Superior temporal gyrus (tissue), 1 donor: ENCODE measurements at regions not wholly inside any gene's neighbourhood (a gene's known extent, or its start where the extent isn't known, plus 50 kb on each side); places are given as distances from the start of the nearest gene placed in this dataset.

Source experiments
- DNase-seq: peaks from one replicate; pipeline ENCODE4 v3.0.0-alpha.2; 2016; ENCODE audit errors: extremely low spot score

DNA sequence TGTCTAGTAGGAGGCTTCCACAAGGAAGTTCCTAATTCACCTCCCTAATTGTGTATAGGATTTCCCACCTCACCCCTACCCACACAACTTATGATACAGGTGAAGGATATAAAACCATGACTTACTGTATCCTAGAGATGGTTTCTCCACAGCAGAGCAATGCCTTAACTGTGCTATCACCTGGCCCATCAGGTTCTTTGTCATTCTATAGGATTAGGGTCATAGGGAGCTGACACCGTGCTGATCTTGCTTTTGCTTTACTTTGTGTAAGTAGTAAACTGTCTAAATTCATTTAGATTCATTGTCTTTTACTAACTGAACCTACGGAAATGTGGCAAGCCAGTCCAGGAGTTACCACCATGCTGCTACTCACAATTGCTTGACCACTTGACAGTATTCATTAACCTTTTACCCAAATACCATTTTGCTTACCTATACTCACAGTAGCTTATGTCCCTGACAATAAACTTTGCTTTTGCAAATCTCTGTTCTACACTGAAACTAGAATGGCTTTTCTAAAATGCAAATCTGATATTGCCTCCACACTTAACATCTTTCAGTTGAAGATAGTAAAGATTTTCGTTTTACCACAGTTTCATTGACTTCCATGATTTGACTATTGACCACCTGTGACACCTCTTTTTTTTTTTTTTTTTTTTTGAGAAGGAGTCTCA lies 147.6 kb downstream of the IFI44 start:
- no peak for DNase-seq

DNA sequence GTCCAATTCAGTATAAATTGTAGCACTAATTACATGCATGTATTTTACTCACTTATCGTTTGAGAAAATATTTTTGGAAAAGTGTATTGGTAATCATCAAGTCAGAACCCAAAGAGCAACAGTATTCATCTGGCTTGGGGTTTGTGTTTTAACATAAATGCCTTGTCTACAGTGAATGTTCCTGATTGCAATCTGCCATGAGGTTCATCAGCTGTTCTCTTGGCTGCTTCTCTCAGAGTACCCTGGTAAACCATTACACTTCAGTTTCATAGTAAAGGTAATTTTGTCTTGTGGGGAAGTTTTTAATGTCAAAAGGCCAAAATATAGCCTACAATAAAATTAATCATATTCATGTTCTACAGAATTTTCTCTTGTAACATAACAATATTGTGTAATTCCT lies 150.3 kb downstream of the IFI44 start:
- DNase-seq, result no peak

DNA sequence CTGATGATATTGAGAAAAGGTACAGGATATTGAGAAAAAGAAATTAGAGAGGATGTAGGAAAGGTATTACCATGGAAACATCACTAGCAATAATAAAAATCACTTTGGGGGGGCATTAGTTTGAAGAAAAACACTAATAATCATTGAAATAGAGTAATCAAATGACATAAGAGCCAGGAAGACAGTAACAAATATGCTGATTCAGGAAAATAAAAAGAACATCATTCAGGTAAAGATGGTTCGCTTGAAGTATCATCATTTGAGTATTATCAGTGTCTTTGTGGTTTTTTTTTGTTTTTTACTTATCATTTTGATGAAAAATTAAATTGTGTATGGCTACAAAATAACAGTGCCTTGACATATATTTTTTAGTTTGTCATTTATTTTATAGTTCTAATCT lies 164.5 kb downstream of the IFI44 start:
- DNase-seq, result no peak

DNA sequence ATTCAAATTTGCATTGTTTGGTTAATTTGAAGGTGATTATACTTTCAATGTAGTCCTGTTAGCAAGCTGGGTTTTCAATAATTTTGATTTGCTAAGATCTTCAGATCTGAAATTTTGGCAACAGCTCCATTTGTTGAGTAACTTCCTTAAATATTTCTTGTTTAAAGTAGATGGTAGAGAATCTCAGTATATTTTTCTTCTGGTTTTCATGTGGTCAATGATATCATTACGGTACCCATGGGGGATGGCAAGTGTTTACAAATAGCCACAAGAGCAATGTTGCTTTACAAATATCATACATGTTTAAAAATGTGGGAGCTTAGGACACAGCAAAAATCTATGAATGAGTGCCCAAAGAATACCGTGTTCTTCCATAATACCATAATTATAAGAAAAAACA lies 175.9 kb downstream of the IFI44 start:
- DNase-seq, result no peak

DNA sequence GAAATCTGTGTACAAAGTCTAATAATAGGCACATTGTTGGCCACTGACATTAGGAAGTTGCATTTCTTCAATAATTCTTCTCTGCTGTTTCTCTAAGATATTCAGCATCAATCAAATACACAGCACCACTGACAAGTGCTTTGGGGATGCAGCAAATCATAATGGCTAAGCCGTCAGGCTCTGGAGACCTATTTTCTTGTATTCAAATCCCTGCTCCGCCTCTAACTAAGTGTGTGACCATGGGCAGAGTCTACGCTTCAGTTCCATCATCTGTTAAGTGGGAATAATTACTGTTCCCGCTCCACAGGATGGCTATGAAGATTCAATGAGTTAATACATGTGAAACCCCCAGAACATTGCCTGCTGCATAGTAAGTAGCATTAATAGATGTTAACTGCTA lies 176.9 kb downstream of the ADGRL4 start:
- DNase-seq, result no peak

DNA sequence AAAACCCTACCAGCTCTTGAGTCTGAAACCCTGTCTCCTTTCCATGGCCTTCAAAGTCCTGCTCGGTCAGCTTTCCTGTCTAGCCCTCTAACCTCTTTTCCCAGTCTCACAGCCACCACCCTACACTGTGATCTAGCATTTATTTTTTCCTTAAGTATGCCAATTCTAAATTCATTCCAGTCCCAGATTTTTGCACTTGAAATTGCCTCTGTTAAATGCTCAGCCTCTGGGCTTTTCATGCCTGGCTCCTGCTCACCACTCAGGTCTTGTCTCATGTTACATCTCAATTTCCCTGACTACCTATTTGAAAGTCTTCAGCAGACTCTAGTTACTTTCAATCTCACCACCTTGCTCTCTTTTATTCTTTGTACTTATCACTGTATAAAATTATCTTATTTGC lies 176.2 kb downstream of the ADGRL4 start:
- no peak for DNase-seq

DNA sequence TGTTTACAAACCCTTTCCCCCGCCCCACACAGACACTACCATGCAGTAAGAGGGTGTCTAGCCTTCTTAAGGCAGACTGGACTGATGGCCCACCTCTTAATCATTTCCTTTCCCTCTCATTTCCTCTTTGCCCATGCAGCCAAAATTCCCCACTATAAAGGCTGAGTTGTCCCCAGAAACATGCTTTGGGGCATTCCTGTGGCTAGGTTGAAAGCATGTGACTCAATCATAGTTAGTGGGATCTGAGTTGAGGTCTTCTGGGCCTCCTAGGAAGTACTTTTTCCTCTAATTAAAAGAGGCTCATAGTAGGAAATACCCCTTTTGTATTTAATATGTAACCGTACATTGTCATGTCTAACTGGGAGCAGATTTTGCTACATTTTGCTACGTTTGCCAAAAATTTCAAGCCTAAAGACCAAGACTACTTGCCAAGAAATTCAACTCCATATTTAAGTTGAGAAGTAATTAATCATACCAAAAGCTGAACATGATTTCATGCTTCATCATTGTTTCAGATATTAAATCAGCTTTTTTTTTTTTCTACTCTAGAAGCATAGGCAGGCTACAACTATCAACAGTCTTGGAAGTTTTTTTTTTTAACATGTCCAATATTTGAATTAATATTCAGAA lies 174.7 kb downstream of the ADGRL4 start:
- no peak for DNase-seq

DNA sequence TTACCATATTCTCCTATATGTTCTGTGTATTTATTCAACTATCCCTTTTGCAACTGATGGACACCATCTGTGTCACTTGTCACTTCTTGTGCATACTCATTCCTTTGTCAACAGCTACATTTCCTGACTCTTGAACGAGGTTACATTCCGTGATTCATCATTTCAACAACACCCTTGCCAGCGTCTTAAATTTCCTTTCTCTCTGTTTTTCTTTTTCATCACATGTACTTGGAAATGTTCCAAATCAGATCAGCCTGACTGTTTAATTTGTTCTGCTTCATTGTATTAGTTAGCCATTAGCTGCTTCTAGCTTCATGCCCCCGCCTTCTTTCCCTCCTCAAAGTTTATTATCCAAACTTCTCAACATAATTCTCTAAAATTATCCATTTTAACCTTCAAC lies 173.0 kb downstream of the ADGRL4 start:
- no peak for DNase-seq

DNA sequence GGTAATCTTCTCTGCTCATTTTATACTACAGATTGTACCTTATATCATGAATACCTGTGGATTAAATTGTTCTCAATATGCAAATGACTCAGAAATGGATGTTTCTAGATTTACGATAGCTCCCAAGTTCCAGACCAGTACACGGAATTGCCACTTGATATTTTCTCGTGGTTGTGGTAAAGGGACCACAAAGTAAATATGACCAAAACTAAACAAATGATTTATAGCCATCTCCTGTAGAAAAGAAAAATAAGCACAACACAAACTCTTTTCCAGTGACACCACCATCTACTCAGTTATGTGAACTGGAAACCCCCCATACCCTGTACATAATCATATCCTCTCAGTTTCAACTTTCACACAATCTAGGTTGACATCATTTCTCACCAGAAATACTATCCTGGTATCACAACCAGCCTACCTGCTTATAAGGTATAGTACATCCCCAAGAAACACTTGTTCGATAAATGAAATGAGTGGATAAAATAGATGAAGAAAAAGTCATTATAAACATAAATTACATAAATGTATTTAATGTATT lies 172.3 kb downstream of the ADGRL4 start:
- DNase-seq, result no peak

DNA sequence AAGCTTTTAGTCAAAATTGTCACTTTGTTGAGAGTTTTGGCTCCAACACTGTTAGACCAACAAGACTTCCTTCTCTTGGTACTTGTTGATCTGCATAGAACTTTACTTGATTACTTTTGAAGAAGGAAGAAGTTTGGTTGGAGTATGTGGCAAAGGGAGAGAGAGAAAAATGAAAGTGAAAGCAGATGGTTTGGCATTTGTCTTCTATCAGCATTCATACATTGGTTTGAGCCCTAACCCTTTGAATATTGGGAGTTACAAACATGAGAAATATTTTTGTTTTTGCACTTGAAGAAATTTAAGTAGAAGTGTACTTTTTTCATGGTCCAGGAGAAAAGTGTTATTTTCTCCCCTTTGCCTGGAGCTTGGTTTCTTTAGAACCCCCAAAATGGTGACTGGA lies 169.8 kb downstream of the ADGRL4 start:
- no peak for DNase-seq

DNA sequence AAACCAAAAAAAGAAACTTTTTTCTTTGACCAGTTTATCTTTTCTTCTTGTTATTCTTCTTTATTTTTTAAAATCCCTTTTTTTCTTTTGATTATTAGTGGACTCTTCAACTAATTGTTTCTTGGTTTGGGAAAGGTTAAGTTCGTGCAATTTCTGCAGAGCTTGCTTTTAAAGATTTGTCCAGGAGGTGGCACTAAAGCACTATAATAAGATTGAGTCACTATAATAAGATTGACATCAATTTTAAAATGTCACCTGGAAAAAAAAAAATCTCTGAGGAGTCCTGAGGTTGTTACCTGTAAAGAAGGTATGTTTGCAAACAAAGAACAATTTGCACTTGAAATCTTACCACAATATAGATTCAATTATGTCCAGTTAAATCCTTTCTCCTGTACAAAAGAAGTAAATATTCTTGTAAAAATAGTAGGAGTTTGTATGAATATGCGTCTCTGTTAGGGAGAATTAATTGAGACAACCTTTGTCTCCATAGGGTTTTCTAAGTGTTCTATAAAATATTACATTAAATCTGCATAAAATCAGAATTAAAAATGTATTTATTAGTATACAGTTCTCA lies 166.7 kb downstream of the ADGRL4 start:
- DNase-seq, result peak; percentile 85
